H54 (cell line): ENCODE measurements at regions not wholly inside any gene's neighbourhood (a gene's known extent, or its start where the extent isn't known, plus 50 kb on each side); places are given as distances from the start of the nearest gene placed in this dataset.

Source experiments
- DNase-seq: peaks from one replicate; pipeline ENCODE4 v3.0.0; 2011; ENCODE audit warnings: low spot score, mixed read lengths; ENCODE audit not compliant: insufficient read length
- FAIRE-seq: peaks from 3 replicates; lab custom pipeline; 2011; peaks lifted over from hg19 to GRCh38; lab: Jason Lieb, UNC
- POLR2A ChIP-seq: IDR thresholded peaks from 2 replicates; pipeline ENCODE4 v1.6.1; 2011; ENCODE audit warnings: low read depth, mild to moderate bottlenecking, low read length

DNA sequence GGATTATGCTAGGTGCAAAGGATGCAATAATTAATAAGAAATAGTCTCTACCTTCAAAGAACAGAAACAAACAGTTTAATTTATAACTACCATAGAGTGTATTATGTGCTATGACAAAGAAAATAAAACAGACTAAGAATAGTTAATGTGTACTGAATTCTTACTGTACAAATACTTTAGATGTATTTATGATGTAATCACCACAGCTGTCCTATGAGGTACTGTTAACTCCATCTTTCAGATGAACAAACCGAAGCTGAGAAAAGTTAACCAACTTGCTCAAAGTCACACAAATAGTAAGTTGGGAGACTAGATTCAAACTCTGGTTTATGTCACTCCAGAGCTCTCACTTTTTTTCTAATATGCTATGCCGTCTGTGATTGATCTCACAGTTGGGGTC is 77.0 kb upstream of the FGGY start:
- TF ChIP-seq POLR2A = no peak
- FAIRE-seq (no peak), DNase-seq (no peak)

DNA sequence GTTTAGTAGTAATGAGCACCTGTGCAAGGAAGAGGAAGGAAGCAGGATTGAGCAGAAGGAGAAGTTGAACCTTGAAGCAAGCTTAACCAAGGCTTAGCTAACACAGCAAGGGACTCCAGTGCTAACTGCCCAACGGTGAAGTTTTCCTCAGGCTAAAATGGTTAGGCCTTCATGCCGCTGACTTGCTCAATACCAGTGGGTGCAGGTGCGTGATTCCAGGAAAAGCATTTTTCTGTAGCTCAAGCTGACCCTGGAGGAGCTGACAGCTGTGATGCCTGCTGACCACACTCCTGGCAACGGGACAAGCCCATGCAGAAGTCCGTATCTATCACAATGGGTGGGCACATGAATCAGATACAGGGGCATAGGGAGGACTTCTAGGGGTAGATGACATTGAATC is 76.5 kb upstream of the FGGY start:
- FAIRE-seq (no peak), DNase-seq (no peak)
- no peak for TF ChIP-seq POLR2A

DNA sequence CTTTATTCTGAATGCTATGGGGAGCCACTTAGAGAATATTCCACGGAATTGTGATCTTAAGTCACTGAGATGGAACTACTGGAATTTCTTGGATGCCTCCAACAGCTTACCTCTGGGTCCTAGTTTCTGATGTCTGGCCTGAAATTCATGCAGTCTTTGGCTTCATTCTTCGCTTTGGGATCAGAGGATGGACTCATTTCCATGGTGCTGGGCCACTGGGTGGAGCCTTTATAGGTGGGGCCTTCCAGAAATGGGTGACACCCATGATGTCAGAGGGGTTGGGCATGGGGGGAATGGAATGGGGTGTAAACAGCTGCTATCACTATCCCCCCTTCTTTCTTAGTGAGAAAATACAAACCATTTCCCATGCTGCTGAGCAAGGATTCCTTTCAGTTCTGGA is 73.7 kb upstream of the FGGY start:
- FAIRE-seq (no peak), DNase-seq (no peak)
- TF ChIP-seq POLR2A = no peak

DNA sequence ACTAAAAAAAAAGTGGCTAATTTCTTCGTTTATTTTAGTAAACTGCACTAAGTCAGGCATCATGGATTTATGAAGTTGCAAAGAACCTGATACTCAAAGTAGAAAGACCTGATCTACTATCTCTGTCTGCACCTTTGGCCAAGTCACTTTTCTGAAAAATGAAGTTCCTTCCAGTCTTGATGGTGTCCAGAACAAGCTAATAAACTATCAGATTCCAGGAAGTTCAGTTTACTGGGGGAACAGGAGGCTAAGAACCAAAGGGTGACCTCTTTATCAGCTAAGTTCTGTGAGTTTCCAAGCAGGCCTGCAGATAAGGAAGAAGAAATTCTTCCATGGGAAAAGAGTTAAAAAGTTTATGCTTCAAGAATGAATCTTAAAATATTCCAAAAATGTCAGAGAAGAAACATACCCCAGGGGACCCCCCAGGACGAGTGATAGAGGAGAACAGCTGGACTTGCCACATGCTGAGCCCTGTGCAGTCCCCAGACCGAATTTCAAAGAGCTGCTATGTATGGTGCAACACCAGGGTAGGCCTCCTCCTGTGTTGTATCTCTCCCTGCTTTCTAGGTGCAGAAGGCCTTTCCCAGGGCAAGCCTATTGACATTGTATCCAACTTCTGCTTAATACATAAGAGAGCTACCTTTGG is 72.8 kb upstream of the FGGY start:
- TF ChIP-seq POLR2A = no peak
- FAIRE-seq (no peak), DNase-seq (no peak)

DNA sequence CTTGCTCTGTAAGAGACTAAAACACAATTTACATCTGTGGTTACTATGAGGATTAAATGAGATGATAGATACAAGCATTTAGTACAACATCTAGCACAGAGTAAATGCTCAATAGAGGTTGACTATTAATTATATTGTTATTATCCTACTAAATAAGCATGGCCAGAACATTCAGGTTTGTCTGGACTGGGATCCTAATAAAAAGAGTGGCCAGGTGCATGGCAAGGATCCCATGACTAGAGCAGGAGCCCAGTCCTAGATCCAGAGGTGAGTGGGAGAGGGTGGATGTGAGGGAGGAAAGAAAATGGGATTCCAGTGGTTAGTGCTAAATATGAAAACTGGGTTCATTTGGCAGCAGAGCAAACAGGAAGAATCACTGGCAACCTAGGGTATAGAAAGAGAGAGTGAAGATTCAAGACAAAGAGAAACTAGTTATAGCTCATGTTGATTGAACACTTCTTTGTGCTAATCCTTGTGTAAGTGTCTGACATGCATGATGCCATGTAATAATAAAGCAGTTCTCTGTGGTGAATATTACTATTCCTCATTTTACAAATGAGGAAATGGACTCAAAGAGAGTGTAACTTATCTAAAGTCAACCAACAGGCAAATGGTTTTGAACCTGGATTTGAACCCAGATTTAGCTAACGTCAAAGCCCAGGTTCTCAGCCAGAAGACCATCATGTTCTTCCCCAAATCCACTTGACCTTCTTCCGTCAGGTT is 71.1 kb upstream of the FGGY start:
- TF ChIP-seq POLR2A = no peak
- DNase-seq (no peak), FAIRE-seq (no peak)

DNA sequence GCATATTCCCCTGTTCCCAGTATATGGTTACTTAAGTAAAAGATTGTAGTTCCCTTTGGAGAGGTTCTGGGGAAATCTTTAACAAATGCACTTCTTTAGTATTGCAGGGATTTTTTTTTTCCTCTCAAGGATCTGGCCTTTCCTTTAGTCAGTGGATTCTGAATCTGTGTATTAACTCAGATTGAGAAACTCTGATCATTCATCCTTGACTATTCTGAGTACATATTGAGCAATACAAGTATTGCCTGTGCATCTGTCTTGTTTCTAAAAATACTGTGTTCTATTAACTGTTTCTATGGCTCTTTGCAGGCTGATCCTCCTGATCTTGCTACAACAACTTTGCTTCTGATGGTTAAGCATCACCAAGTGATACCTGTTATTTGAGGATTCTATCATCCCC is 67.8 kb upstream of the FGGY start:
- TF ChIP-seq POLR2A = no peak
- FAIRE-seq (no peak), DNase-seq (no peak)

DNA sequence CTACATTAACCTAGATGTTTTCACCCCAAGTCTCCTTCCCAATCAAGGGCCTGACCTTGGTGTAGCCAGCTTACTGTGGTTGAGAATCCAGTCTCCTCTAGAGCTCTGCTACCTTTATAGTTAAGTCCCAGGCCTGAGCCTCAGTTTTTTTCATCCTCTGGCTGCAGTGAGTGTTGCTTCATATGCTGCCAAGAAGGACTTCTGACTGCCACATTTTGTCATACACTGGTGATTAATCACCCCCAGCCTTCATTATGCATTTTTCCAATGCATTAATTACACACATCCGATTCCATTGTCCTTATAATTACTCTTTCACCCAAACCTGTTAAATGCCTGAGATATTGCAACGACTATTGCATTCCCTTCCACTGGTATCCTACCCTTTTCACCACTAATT is 66.3 kb upstream of the FGGY start:
- no peak for TF ChIP-seq POLR2A
- no peak for FAIRE-seq
- no peak for DNase-seq

DNA sequence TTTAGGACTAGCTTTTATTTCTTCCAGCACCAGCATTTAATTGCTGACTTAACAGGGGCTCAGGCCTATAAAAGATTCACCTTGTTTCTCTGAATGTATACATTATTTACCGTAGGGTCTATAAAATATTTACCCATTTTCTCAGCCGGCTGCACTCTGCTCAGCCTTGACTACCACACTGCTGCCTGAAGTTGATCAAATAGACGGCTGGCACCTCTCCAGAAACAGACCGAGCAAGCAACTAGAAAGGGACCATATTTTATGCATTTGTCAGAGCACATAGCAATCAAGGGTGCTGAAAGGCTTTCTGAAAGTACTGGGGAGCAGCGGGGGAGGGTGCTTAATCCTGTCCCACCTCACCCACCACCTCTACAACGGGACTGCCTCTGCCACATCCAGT is 64.7 kb upstream of the FGGY start:
- DNase-seq = no peak
- TF ChIP-seq POLR2A = no peak
- no peak for FAIRE-seq

DNA sequence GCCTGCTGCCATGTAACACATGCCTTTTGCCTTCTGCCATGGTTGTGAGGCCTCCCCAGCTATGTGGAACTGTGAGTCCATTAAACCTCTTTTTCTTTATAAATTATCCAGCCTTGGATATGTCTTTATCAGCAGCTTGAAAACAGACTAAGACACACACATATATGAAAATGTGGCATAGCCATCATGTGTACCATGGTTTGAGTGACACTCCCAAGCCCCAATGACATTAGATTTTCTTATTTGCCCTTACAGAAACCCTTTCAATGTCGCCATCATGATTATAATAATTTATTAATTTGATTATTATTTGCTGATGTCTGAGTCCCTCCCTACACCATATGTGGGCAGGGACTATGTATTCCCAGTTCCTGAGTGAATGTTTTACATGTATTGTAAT is 63.5 kb upstream of the FGGY start:
- FAIRE-seq (no peak), DNase-seq (no peak)
- TF ChIP-seq POLR2A = no peak

DNA sequence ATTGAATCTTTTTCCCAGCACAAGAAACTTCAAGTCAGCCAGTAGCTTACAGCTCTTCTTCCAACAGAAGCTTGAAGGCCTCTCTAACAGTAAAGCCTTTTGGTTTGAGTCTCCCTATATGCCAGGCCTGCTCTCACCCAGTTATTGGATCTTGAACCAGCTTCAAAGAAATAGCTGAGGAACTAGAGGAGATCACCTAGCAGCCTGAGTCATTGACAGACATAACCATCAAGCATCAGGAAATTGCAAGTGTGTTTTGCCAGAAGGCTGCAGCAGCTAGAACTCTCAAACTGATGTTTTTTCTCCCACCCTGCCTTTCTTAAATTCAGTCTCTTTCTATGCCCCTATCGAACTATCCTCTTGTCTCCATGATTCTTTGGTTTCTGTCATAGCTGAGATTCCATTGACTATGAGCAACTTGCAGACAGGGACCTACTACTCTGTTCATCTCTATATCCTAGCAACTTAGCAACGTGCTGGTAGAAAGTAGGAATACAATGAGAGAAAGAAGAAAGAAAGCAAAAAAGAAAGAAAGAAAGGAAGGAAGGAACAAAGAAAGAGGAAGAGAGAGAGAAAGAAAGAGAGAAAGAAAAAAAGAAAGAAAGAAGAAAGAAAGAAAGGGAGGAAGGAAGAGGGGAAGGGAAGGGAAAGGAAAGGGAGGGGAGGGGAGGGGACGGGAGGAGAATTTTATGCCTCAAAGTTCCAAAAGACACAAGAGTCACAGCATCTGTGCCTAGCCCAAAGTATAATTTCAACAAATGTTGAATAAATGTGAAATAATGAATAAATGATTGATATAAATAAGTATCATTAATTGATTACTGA is 60.0 kb upstream of the FGGY start:
- no peak for FAIRE-seq
- DNase-seq = no peak
- TF ChIP-seq POLR2A = no peak

DNA sequence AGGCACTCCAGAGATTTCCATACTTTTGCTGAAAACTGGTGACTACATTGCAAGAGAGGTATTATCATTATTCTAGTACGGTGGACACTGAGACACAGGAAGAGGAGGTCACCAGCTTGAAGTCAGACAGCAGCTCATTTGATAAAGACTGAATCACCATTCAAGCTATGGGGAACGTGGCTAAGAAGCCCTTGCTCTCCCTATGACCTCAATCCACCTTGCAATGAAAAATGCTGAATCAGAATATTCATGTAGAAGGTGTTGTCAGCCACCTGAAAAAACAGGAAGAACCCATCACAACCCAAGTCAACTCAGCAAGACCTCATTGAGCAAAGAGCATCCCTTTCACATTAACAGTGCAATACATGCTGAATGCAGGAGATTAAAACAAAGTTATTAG is 59.0 kb upstream of the FGGY start:
- DNase-seq (no peak), FAIRE-seq (peak; percentile 78)

DNA sequence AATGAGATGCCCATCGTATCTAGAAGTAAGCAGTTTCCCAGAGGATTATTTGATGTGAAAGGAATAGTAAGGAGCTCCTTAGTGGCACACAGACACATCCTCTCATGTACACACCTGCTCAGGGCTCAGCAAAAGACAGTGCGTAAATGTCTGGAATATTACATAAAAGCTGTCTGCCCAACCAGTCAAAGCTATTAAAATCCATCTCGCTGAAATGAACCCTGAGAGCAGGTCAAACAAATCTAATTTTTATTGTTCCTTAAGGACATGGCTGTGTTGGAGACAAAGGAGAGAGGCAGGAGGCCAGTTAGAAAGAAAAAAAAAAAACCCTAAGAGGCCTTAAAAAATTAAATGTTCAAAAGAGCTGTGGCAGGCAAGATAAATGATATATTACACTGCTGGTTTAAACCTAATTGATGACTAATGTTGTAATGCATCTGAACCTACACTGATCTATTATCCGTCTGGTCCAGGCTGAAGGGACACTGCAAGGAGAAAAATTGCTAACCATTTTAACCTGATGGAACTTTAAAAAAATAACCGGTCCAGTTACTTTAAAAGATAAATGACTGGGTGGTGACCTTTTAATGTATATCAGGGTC is 58.5 kb upstream of the FGGY start:
- TF ChIP-seq POLR2A = no peak
- no peak for DNase-seq
- no peak for FAIRE-seq

More for the DNA sequence above, 59.0 kb upstream of the FGGY start:
- no peak for TF ChIP-seq POLR2A

DNA sequence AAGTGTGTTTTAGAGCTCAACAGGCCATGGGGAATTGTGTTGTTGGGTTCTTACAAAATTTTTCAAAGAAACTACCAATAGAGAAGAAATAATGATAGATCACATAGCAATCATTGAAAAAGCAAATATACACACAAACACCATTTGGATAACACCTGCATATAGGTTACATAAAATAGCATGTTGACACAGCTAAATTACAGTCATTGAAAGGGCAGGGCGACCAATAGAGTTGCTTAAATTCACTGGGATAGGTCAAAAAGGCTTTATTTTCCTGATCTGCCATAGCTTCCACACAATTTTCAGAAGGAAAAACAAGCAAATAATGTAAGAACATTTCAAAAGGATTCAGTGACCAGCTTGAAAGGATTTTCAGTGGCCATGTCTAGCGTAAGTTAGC is 57.9 kb upstream of the FGGY start:
- FAIRE-seq = peak; percentile 6
- no peak for DNase-seq
- no peak for TF ChIP-seq POLR2A

DNA sequence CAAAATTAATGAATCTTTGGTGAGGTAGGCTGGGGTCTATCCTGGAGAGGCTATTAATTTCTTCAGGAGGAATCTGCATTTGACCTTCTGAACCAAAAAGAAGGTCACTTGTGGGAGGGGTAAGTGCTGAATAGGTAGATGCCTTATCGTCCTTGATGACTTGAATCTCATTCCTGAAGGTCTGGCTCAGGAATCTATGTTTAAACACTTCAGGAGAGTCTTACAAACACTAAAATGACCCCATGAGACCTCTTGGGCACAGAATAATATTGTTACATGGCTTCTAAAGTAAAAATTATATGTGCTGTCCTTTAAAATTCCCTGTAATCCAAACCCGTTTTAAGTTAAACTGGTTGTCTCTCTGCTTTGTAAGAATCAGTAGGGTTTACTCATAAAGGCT is 55.0 kb upstream of the FGGY start:
- DNase-seq (no peak), FAIRE-seq (no peak)
- no peak for TF ChIP-seq POLR2A
